ENCODE measurements at regions not wholly inside any gene's neighbourhood (a gene's known extent, or its start where the extent isn't known, plus 50 kb on each side); places are given as distances from the start of the nearest gene placed in this dataset.
A peak's percentile ranks its signal among the peaks of the same experiment; 100 is the strongest.

DNA sequence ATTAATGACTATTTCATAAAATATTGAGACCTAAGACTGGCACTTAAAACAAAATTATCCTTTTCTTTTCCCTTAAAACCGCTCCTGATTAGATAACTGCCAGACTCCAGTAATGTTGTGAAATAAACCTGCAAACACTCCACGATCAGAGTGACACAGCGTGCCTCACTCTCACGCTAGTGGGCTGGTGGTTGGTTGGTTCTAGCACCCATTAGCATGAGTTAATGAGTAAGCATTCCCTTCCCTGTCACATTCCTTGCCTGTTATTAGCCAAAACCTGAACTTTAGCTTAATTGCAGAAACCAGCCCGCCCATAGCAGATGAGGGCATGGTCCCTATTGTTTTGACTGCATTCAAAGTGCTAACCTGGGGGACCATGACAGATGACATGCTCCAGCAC lies 193.4 kb downstream of the CD83 start:
- H3K27ac ChIP-seq: no peak overlapping the region
- no peaks in the 10 kb centered on the region for H3K9me3 ChIP-seq
- no peak overlapping the region for H3K4me3 ChIP-seq
- DNase-seq: peak in 1 of 2 donors; percentile 64
- H3K4me1 ChIP-seq: peaks cover 0 to 12% (median 1%) of the 10 kb centered on the region in 4 donors
- no peak for TF ChIP-seq EP300 (IDR thresholded peaks at IDR 0.05)
- TF ChIP-seq CTCF (IDR thresholded peaks at IDR 0.05): no peak
- no peak for TF ChIP-seq POLR2AphosphoS5 (IDR thresholded peaks at IDR 0.05)
- TF ChIP-seq POLR2A (IDR thresholded peaks at IDR 0.05): no peak
- WGBS, 5 donors: 44 to 72% (median 64%) methylated on average over 5 of the region's 5 CpGs
- H3K36me3 ChIP-seq: no peaks in the 10 kb centered on the region
- H3K27me3 ChIP-seq: no peaks in the 10 kb centered on the region
- intact Hi-C loops (cut with DNase I; ENCODE audit: low total_unique reads): no loop called here

GRCh38 chr6:14312587-14312986 lies 195.0 kb downstream of the CD83 start:
- no peak for TF ChIP-seq POLR2A (IDR thresholded peaks at IDR 0.05)
- TF ChIP-seq CTCF (IDR thresholded peaks at IDR 0.05): no peak
- no peak for TF ChIP-seq POLR2AphosphoS5 (IDR thresholded peaks at IDR 0.05)
- no peak for TF ChIP-seq EP300 (IDR thresholded peaks at IDR 0.05)
- peaks cover 0 to 28% (median 13%) of the 10 kb centered on the region in 4 donors for H3K4me1 ChIP-seq
- no peak overlapping the region for H3K27ac ChIP-seq
- WGBS, 5 donors: 76 to 84% (median 78%) methylated on average over 6 of the region's 6 CpGs
- H3K36me3 ChIP-seq: no peaks in the 10 kb centered on the region
- intact Hi-C loops (cut with DNase I; ENCODE audit: low total_unique reads): no loop called here
- DNase-seq: no peak
- no peak overlapping the region for H3K4me3 ChIP-seq
- no peaks in the 10 kb centered on the region for H3K27me3 ChIP-seq
- no peaks in the 10 kb centered on the region for H3K9me3 ChIP-seq

GRCh38 chr6:14313248-14313647 lies 195.7 kb downstream of the CD83 start:
- TF ChIP-seq POLR2AphosphoS5 (IDR thresholded peaks at IDR 0.05) (no peak), EP300 (IDR thresholded peaks at IDR 0.05) (no peak), POLR2A (IDR thresholded peaks at IDR 0.05) (no peak), CTCF (IDR thresholded peaks at IDR 0.05) (no peak)
- 89 to 95% (median 94%) methylated on average over 2 of the region's 2 CpGs for WGBS, 5 donors
- no peak overlapping the region for H3K4me3 ChIP-seq
- intact Hi-C loops (cut with DNase I; ENCODE audit: low total_unique reads): no loop called here
- no peaks in the 10 kb centered on the region for H3K27me3 ChIP-seq
- no peaks in the 10 kb centered on the region for H3K36me3 ChIP-seq
- no peak for DNase-seq
- peaks cover 0 to 31% (median 13%) of the 10 kb centered on the region in 4 donors for H3K4me1 ChIP-seq
- H3K9me3 ChIP-seq: no peaks in the 10 kb centered on the region
- H3K27ac ChIP-seq: no peak overlapping the region

DNA sequence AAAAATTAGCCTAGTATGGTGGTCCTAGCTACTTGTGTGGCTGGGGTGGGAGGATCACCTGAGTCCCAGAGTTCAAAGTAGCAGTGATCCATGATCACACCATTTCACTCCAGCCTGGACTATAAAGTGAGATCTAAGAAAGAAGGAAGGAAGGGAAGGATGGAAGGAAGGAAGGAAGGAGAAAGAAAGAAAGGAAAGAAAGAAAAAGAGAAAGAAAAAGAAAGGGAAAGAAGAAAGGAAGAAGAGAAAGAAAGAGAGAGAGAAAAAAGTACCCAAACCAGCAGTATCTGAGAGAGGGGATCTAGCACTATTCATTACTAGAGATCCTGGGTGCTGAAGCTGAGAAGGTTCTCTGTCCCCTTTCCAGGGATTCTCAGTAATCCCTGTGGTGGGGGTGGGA lies 197.8 kb downstream of the CD83 start:
- intact Hi-C loops (cut with DNase I; ENCODE audit: low total_unique reads): no loop called here
- H3K4me3 ChIP-seq: no peak overlapping the region

More for the DNA sequence above, 197.8 kb downstream of the CD83 start:
- Histone ChIP-seq H3K9me3 (no peaks in the 10 kb centered on the region), H3K27ac (no peak overlapping the region), H3K27me3 (no peaks in the 10 kb centered on the region), H3K4me1 (peaks cover 0 to 23% (median 13%) of the 10 kb centered on the region in 4 donors), H3K36me3 (no peaks in the 10 kb centered on the region)
- no peak for TF ChIP-seq CTCF (IDR thresholded peaks at IDR 0.05)
- no peak for TF ChIP-seq EP300 (IDR thresholded peaks at IDR 0.05)
- no peak for TF ChIP-seq POLR2A (IDR thresholded peaks at IDR 0.05)
- TF ChIP-seq POLR2AphosphoS5 (IDR thresholded peaks at IDR 0.05): no peak
- no peak for DNase-seq
